Hepatocyte (in vitro differentiated cells): ENCODE measurements at regions not wholly inside any gene's neighbourhood (a gene's known extent, or its start where the extent isn't known, plus 50 kb on each side); places are given as distances from the start of the nearest gene placed in this dataset.

Source experiments
- EZH2 ChIP-seq: fragments of 200-600 bp; sonication (generic); IDR thresholded peaks from 2 replicates; pipeline ENCODE4 v1.6.1; 2016; ENCODE audit warnings: antibody characterized with exemption, mild to moderate bottlenecking, borderline replicate concordance
- EZH2phosphoT487 ChIP-seq: fragments of 200-600 bp; sonication (generic); IDR thresholded peaks from one replicate; pipeline ENCODE4 v1.6.1; 2018; ENCODE audit warnings: antibody characterized with exemption, mild to moderate bottlenecking, low read depth, moderate library complexity; ENCODE audit not compliant: unreplicated experiment, severe bottlenecking
- TF ChIP-seq, protein P1 (sequence below): fragments of 200-600 bp; sonication (generic); IDR thresholded peaks from 2 replicates; pipeline ENCODE4 v1.5.1; 2016; ENCODE audit warnings: antibody characterized with exemption, mild to moderate bottlenecking; ENCODE audit not compliant: poor library complexity

DNA sequence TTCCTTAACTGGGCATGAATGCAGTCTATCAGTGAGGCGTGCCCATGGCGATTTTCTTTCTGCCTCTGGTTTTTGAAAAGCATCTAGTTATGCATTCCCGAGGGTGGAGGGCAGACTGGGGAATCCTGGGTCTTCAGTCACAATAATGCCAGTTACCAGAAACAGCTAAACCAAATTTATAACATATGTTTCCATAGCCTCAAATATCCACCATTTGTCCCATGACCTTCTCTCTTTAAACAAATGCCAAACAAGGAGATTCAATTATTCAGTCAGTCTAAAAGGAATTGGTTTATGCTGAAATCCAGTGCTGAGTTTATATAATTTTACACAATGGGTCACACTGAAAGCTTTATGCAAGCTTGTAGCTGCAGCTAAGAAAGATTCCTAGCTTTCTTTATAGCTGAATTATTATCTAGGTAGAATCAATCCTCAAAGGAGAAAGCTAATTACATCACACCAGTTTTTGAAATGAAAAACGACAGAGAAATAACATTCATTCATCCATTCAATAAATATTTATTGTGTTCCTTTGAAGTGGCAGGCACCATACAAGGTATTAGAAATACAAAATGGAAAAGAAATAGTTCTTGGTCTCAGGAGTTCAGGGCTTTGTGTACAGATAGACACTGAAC is 131.3 kb upstream of the RAP1B start:
- TF ChIP-seq, protein P1, sequence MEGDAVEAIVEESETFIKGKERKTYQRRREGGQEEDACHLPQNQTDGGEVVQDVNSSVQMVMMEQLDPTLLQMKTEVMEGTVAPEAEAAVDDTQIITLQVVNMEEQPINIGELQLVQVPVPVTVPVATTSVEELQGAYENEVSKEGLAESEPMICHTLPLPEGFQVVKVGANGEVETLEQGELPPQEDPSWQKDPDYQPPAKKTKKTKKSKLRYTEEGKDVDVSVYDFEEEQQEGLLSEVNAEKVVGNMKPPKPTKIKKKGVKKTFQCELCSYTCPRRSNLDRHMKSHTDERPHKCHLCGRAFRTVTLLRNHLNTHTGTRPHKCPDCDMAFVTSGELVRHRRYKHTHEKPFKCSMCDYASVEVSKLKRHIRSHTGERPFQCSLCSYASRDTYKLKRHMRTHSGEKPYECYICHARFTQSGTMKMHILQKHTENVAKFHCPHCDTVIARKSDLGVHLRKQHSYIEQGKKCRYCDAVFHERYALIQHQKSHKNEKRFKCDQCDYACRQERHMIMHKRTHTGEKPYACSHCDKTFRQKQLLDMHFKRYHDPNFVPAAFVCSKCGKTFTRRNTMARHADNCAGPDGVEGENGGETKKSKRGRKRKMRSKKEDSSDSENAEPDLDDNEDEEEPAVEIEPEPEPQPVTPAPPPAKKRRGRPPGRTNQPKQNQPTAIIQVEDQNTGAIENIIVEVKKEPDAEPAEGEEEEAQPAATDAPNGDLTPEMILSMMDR: no peak
- no peak for TF ChIP-seq EZH2
- no peak for TF ChIP-seq EZH2phosphoT487
